ENCODE measurements at regions not wholly inside any gene's neighbourhood (a gene's known extent, or its start where the extent isn't known, plus 50 kb on each side); places are given as distances from the start of the nearest gene placed in this dataset.

- FAIRE-seq (no peak), ATAC-seq (no peak), DNase-seq (no peak)
- Histone ChIP-seq H3K9me3 (no peaks in the 10 kb centered on the region), H3K36me3 (no peaks in the 10 kb centered on the region), H3K4me1 (no peaks in the 10 kb centered on the region), H3K27ac (no peak overlapping the region), H3K27me3 (no peaks in the 10 kb centered on the region), H3K4me3 (no peak overlapping the region)
- 89 to 92% methylated on average over 3 of the region's 3 CpGs for WGBS, 2 donors
- TF ChIP-seq CTCF (IDR thresholded peaks at IDR 0.05) = no peak
- intact Hi-C loops (cut with DNase I) = no loop called here
Measured at GRCh38 chr18:55762424-55762823, 174.4 kb upstream of the TCF4 start.

GRCh38 chr18:55753643-55754263 is 165.8 kb upstream of the TCF4 start:
- ATAC-seq (peak in 1 of 4 donors; percentile 35), DNase-seq (no peak), FAIRE-seq (no peak)
- Histone ChIP-seq H3K4me1 (no peaks in the 10 kb centered on the region), H3K36me3 (no peaks in the 10 kb centered on the region), H3K9me3 (no peaks in the 10 kb centered on the region), H3K27ac (no peak overlapping the region), H3K27me3 (no peaks in the 10 kb centered on the region), H3K4me3 (no peak overlapping the region)
- intact Hi-C loops (cut with DNase I) = no loop called here
- TF ChIP-seq CTCF (IDR thresholded peaks at IDR 0.05) = no peak
- WGBS, 2 donors = 49 to 54% methylated on average over 4 of the region's 4 CpGs

- no peaks in the 10 kb centered on the region for H3K36me3 ChIP-seq
- no peaks in the 10 kb centered on the region for H3K9me3 ChIP-seq
- intact Hi-C loops (cut with DNase I) = no loop called here
- H3K27ac ChIP-seq = no peak overlapping the region
- H3K4me1 ChIP-seq = no peaks in the 10 kb centered on the region
- FAIRE-seq = no peak
- no peak overlapping the region for H3K4me3 ChIP-seq
- H3K27me3 ChIP-seq = no peaks in the 10 kb centered on the region
- no peak for TF ChIP-seq CTCF (IDR thresholded peaks at IDR 0.05)
- no peak for ATAC-seq
- 92 to 95% methylated on average over 4 of the region's 4 CpGs for WGBS, 2 donors
- DNase-seq = no peak
Measured at GRCh38 chr18:55751476-55751875, 163.5 kb upstream of the TCF4 start.

GRCh38 chr18:55748227-55748738 is 160.3 kb upstream of the TCF4 start:
- no peak for ATAC-seq
- 79 to 85% methylated on average over 4 of the region's 4 CpGs for WGBS, 2 donors
- Histone ChIP-seq H3K4me1 (no peaks in the 10 kb centered on the region), H3K36me3 (no peaks in the 10 kb centered on the region), H3K4me3 (no peak overlapping the region), H3K9me3 (no peaks in the 10 kb centered on the region), H3K27ac (no peak overlapping the region), H3K27me3 (no peaks in the 10 kb centered on the region)
- intact Hi-C loops (cut with DNase I) = no loop called here
- TF ChIP-seq CTCF (IDR thresholded peaks at IDR 0.05) = no peak
- no peak for DNase-seq
- FAIRE-seq = no peak

GRCh38 chr18:55744206-55744605 is 156.2 kb upstream of the TCF4 start:
- TF ChIP-seq CTCF (IDR thresholded peaks at IDR 0.05) = no peak
- Histone ChIP-seq H3K4me1 (no peaks in the 10 kb centered on the region), H3K9me3 (no peaks in the 10 kb centered on the region), H3K27me3 (no peaks in the 10 kb centered on the region), H3K36me3 (no peaks in the 10 kb centered on the region), H3K27ac (no peak overlapping the region), H3K4me3 (no peak overlapping the region)
- intact Hi-C loops (cut with DNase I) = no loop called here
- ATAC-seq = no peak
- WGBS, 2 donors = 87 to 92% methylated on average over 2 of the region's 2 CpGs
- no peak for DNase-seq
- no peak for FAIRE-seq

All from pancreas (tissue), 10 donors.